Thyroid gland (tissue), 4 donors: ENCODE measurements at regions not wholly inside any gene's neighbourhood (a gene's known extent, or its start where the extent isn't known, plus 50 kb on each side); places are given as distances from the start of the nearest gene placed in this dataset.

Experiments
- DNase-seq, 2 donors: peaks; one replicate each; pipeline ENCODE4 v3.0.0-alpha.2; 2019
- H3K27ac ChIP-seq, 3 donors: fragments of 200-600 bp; sonication (generic); 1 replicate in 2 of 3; 2 replicates in 1 of 3; pipeline ENCODE4 v1.5.1; 2016 to 2019; ENCODE audit warnings: mild to moderate bottlenecking in 1 of 3, moderate library complexity in 1 of 3
- H3K27me3 ChIP-seq: fragments of 200-600 bp; sonication (generic); one replicate; pipeline ENCODE4 v1.5.1; 2019
- H3K36me3 ChIP-seq, 2 donors: fragments of 200-600 bp; sonication (generic); one replicate each; pipeline ENCODE4 v1.5.1; 2016 to 2019
- H3K4me1 ChIP-seq, 2 donors: fragments of 200-600 bp; sonication (generic); one replicate each; pipeline ENCODE4 v1.5.1; 2017 to 2019
- H3K4me3 ChIP-seq, 3 donors: fragments of 200-600 bp; sonication (generic); replicated peaks in 1 of 3; 1 replicate in 2 of 3; 2 replicates in 1 of 3; pipeline ENCODE4 v1.5.1; 2016; ENCODE audit warnings: mild to moderate bottlenecking in 1 of 3
- H3K9me3 ChIP-seq: fragments of 200-600 bp; sonication (generic); one replicate; pipeline ENCODE4 v1.5.1; 2017
- POLR2A ChIP-seq, 2 donors: fragments of 450-650 bp; IDR thresholded peaks; one replicate each; pipeline ENCODE4 v1.6.1; 2017; ENCODE audit warnings: antibody characterized with exemption in 2 of 2, mild to moderate bottlenecking in 2 of 2, moderate library complexity in 1 of 2
- WGBS, 2 donors: methylation state at CpG; one replicate each; pipeline ENCODE4 v1.1.5; 2017; 5-methylcytosine and 5-hydroxymethylcytosine counted together
- intact Hi-C: fragments of 100-400 bp; cut with DNase I; formaldehyde crosslinking; loops from one replicate; pipeline ENCODE4 v1.15.1; 2023
- TF ChIP-seq, protein P1 (sequence below), 6 experiments: fragments of 200-600 bp in 3 of 6; fragments of 450-650 bp in 3 of 6; sonication (generic) in 3 of 6; IDR thresholded peaks; one replicate each; pipeline ENCODE4 v1.5.1; 2016 to 2019; ENCODE audit warnings: antibody characterized with exemption in 6 of 6, mild to moderate bottlenecking in 2 of 6, inconsistent platforms in 1 of 6, moderate library complexity in 1 of 6

DNA sequence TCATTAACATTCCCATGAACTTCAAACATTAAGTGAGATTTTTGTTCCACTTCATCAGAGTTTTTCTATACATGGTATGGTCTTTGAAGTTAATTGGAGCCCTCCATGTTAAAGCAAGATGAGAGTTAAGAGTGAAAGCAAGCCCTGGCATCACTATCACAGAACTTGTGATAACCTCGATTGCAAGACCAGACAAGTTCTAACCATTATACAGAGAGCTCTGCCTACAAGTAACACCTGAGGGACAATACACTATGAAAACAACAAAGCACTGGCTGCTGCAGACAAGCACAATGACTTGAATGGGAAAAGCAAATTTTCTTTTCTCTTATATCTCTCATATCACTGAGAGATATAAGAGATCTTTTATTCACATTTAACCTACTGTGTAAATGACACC, 126.6 kb upstream of the GYPA start:
- Histone ChIP-seq H3K4me1 (no peaks in the 10 kb centered on the region), H3K27ac (no peak overlapping the region), H3K36me3 (no peaks in the 10 kb centered on the region), H3K27me3 (no peaks in the 10 kb centered on the region), H3K4me3 (no peak overlapping the region), H3K9me3 (no peaks in the 10 kb centered on the region)
- WGBS, 2 donors: 52 to 67% methylated on average over 1 of the region's 1 CpG
- intact Hi-C loops: no loop called here
- TF ChIP-seq, protein P1, sequence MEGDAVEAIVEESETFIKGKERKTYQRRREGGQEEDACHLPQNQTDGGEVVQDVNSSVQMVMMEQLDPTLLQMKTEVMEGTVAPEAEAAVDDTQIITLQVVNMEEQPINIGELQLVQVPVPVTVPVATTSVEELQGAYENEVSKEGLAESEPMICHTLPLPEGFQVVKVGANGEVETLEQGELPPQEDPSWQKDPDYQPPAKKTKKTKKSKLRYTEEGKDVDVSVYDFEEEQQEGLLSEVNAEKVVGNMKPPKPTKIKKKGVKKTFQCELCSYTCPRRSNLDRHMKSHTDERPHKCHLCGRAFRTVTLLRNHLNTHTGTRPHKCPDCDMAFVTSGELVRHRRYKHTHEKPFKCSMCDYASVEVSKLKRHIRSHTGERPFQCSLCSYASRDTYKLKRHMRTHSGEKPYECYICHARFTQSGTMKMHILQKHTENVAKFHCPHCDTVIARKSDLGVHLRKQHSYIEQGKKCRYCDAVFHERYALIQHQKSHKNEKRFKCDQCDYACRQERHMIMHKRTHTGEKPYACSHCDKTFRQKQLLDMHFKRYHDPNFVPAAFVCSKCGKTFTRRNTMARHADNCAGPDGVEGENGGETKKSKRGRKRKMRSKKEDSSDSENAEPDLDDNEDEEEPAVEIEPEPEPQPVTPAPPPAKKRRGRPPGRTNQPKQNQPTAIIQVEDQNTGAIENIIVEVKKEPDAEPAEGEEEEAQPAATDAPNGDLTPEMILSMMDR (IDR thresholded peaks at IDR 0.05): no peak
- no peak for TF ChIP-seq POLR2A (IDR thresholded peaks at IDR 0.05)
- DNase-seq: no peak

DNA sequence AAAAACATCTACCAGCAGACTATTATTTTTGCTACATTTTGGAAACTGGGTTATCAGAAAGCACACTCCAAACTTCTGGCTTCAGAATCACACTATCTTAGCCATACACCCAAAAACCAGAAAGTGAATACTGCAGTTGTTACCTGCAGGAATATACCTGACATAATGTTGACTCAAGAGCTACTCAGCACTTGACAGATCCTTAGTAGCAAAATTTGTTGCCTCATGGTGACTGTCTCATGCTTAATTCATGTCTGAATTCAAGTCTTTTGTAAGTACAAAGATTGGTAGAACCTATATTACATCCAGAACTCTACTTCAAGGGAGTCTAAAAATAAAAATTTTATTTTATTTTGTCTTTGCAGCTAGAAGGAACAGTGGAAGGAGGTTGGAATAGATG, 140.2 kb upstream of the GYPA start:
- Histone ChIP-seq H3K27me3 (no peaks in the 10 kb centered on the region), H3K9me3 (no peaks in the 10 kb centered on the region), H3K27ac (no peak overlapping the region), H3K4me1 (no peaks in the 10 kb centered on the region), H3K36me3 (no peaks in the 10 kb centered on the region), H3K4me3 (no peak overlapping the region)
- DNase-seq: no peak
- intact Hi-C loops: no loop called here
- TF ChIP-seq POLR2A (IDR thresholded peaks at IDR 0.05): no peak
- TF ChIP-seq, protein P1 (IDR thresholded peaks at IDR 0.05): no peak

DNA sequence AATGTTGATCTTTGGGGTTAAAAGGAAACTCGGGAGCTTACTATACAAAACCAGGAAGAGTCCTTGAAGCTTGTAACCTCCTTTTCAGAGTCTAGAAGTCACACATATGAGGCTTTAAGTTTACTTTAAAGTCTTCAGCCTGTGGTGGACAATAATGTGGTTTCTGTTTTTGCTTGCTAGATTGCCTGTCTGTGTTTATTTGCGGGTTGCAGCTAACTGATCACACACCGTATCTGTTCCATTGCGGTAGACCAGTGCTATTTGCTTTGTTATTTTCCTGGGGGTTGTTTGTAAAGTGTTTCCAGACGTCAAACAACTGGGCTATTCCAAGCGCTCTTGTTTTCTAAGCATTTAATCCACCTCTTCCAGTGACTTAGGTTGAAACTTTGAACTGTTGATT, 143.0 kb upstream of the GYPA start:
- DNase-seq: no peak
- Histone ChIP-seq H3K4me1 (no peaks in the 10 kb centered on the region), H3K9me3 (no peaks in the 10 kb centered on the region), H3K4me3 (no peak overlapping the region), H3K27ac (no peak overlapping the region), H3K36me3 (no peaks in the 10 kb centered on the region), H3K27me3 (no peaks in the 10 kb centered on the region)
- intact Hi-C loops: no loop called here
- WGBS, 2 donors: 41 to 43% methylated on average over 6 of the region's 6 CpGs
- no peak for TF ChIP-seq POLR2A (IDR thresholded peaks at IDR 0.05)
- TF ChIP-seq, protein P1 (IDR thresholded peaks at IDR 0.05): no peak

GRCh38 chr4:144284026-144284425, 143.5 kb upstream of the GYPA start:
- H3K27ac ChIP-seq: no peak overlapping the region
- H3K27me3 ChIP-seq: no peaks in the 10 kb centered on the region
- H3K4me3 ChIP-seq: no peak overlapping the region
- DNase-seq: no peak
- intact Hi-C loops: no loop called here
- TF ChIP-seq POLR2A (IDR thresholded peaks at IDR 0.05): no peak
- TF ChIP-seq, protein P1 (IDR thresholded peaks at IDR 0.05): no peak
- H3K4me1 ChIP-seq: no peaks in the 10 kb centered on the region
- H3K9me3 ChIP-seq: no peaks in the 10 kb centered on the region
- H3K36me3 ChIP-seq: no peaks in the 10 kb centered on the region

DNA sequence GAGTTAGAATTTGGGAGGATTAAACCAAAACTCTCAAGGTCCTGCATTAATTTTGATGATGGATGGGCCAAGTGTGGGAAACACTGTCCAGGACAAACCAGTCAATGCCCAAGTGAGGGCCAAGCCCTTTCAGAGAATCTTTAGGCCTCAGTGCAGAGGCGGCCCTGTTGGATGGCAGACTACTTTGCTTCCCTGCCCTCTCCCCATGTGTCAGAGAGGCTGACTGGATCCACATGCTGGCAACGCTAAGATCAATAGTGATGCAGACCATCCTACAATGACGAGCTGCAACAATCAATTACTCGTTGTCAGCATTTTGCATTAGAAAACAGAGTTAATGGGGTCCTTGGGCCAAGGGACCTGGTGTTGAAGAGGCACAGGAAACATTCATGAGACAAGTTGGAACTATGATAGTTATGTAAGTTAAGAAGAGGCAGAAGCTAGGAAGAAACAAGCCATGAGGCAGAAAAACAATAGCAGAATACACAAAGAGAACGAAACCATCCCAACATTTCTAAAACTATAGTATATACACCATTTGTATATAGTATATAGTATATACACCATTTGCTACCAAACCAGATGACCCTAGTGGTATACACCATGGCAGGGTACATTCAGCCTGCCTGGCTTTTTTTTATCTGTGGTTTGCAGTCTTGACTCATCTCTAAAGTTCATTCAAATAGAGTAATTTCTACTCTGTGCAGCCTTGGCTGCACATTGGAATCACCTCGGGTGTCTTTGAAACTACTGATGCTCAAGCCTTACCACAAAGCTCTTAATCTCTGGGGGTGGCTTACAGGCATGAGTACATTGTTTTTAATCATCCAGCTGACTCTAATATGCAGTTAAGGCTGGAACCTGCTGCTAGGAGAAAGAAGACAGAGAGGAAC, 147.7 kb upstream of the GYPA start:
- no peaks in the 10 kb centered on the region for H3K36me3 ChIP-seq
- no peaks in the 10 kb centered on the region for H3K4me1 ChIP-seq
- 84 to 89% methylated on average over 6 of the region's 6 CpGs for WGBS, 2 donors
- intact Hi-C loops: no loop called here
- no peaks in the 10 kb centered on the region for H3K9me3 ChIP-seq
- no peak for DNase-seq
- TF ChIP-seq POLR2A (IDR thresholded peaks at IDR 0.05): no peak
- TF ChIP-seq, protein P1 (IDR thresholded peaks at IDR 0.05): no peak
- H3K27me3 ChIP-seq: no peaks in the 10 kb centered on the region
- H3K27ac ChIP-seq: no peak overlapping the region
- H3K4me3 ChIP-seq: no peak overlapping the region
